Endothelial cell of umbilical vein (primary cell): ENCODE measurements at regions not wholly inside any gene's neighbourhood (a gene's known extent, or its start where the extent isn't known, plus 50 kb on each side); places are given as distances from the start of the nearest gene placed in this dataset.

Experiments used
- CTCF ChIP-seq, 2 donors: IDR thresholded peaks; 1 replicate in 1 of 2; 2 replicates in 1 of 2; pipeline ENCODE4 v1.5.1; 2011; ENCODE audit warnings: low read length in 2 of 2, mild to moderate bottlenecking in 2 of 2, moderate library complexity in 2 of 2, control low read depth in 1 of 2, inconsistent platforms in 1 of 2, low read depth in 1 of 2; ENCODE audit not compliant: insufficient read depth in 1 of 2; ENCODE audit errors: extremely low read depth in 1 of 2
- POLR2A ChIP-seq: IDR thresholded peaks from 2 replicates; pipeline ENCODE4 v1.6.1; 2012; ENCODE audit warnings: low read depth, mild to moderate bottlenecking, control low read depth, low read length

GRCh38 chr16:79347277-79347676 lies 253.3 kb downstream of the MAF start:
- TF ChIP-seq CTCF (IDR thresholded peaks at IDR 0.05; ENCODE audit: extremely low read depth in 1 of 2, insufficient read depth in 1 of 2, low read depth in 1 of 2, low read length in 2 of 2) (no peak), POLR2A (no peak)
